Occipital lobe (tissue), 1 donor: ENCODE measurements at regions not wholly inside any gene's neighbourhood (a gene's known extent, or its start where the extent isn't known, plus 50 kb on each side); places are given as distances from the start of the nearest gene placed in this dataset.

ENCODE experiments used
- DNase-seq: peaks from one replicate; lab custom pipeline; 2025; lab: John Stamatoyannopoulos, UW

GRCh38 chr3:178406206-178406605, 130.0 kb upstream of the KCNMB2 start:
- no peak for DNase-seq

GRCh38 chr3:178415384-178415783, 120.9 kb upstream of the KCNMB2 start:
- no peak for DNase-seq

DNA sequence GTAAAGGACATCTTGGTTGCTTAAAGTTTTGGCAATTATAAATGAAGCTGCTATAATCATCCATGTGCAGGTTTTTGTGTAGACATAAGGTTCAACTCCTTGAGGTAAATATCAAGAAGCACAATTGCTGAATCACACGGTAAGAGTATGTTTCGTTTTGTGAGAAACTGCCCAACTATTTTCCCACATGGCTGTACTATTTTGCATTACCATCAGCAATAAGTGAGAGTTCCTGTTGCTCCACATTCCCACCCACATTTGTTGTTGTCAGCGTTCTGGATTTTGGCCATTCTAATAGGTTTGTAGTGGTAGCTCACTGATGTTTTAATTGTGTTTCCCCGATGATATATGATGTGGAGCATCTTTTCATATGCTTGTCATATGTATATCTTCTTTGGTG, 118.5 kb upstream of the KCNMB2 start:
- DNase-seq, result no peak

- no peak for DNase-seq
Measured at GRCh38 chr3:178419071-178419470, 117.2 kb upstream of the KCNMB2 start.

GRCh38 chr3:178420033-178420432, 116.2 kb upstream of the KCNMB2 start:
- no peak for DNase-seq

DNA sequence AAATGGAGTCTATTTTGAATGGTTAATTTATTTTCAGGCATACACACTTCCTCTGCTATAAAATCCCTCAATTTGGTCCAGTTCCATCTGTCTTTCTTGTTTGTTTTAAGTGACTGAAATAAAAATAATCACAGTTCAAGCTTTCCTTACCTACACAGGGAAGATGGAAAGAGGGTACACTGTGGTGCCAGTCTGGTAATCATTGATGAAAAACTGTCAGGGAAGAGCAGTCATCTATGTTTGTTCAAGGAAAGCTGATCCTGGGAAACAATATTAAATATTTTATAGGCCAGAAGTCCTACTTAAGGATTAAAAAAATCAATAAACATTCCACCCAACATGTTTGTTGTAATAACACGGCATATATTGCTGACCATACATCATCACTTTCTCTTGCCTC, 115.2 kb upstream of the KCNMB2 start:
- DNase-seq, result no peak

GRCh38 chr3:178422406-178422805, 113.8 kb upstream of the KCNMB2 start:
- DNase-seq, result no peak

DNA sequence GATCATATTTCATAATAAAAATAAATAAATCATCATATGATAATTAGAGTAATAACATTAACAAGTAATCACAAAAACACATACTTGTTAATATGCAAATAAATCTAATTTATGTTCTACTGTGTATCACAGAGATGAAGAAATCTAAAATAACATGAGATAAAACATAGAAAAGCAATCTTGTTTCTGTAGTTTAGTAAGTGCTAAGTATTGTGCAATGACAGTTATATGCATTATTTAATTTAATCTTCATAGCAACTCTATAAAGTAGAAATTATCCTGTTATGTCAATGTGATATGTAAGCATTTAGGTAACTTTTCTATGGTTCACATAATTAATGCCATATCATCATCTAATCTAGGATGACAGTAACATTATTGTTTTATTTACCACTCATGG, 108.2 kb upstream of the KCNMB2 start:
- no peak for DNase-seq

DNA sequence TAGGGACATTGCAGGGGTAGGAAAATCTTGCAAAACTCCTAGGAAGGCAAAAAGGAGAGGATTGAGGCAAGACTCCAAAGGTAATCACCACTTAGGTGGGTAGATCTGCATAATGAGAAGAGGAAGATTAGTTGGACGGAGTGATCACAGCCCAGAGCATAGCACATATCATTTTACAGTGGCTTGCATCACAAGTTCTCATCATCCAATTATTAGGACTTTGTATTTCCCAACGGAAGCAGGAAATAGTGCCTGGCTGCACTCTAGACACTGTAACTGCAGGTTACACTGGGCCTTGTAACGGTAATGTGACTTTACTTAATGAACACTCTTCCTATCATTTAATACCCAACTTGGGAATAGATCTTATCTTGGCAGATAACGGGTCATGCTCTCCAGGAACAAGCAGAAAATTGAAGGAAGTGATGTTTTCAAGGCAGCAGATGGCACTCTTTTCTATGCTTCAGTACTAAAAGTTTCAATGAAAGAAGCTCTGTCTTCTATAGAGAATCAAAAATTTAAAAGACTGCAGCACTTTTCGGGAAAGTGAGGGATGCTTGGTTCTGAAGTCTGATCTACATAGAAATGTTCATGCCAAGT, 101.9 kb upstream of the KCNMB2 start:
- DNase-seq, result no peak

GRCh38 chr3:178435575-178435974, 100.7 kb upstream of the KCNMB2 start:
- DNase-seq, result no peak

GRCh38 chr3:178436773-178437172, 99.5 kb upstream of the KCNMB2 start:
- DNase-seq, result no peak

DNA sequence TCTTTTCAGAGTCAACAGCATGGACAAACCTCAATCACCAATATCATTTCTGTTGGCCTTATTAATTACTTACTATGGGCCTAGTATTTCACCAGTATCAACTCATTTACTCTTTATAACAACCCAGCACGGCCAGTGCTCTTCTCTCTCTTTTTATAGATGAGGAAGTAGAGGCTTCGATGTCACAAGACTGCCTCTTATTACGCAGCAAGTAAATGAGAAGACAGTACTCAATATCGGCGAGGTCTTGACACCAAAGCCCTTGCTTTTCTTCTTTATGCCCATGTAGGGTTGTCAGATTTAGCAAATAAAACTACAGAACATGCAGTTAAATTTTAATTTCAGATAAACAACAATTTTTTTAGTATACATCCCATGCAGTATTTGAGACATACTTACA, 99.0 kb upstream of the KCNMB2 start:
- no peak for DNase-seq

- DNase-seq, result no peak
Measured at GRCh38 chr3:178439504-178439903, 96.7 kb upstream of the KCNMB2 start.

- no peak for DNase-seq
Measured at GRCh38 chr3:178440043-178440442, 96.2 kb upstream of the KCNMB2 start.

DNA sequence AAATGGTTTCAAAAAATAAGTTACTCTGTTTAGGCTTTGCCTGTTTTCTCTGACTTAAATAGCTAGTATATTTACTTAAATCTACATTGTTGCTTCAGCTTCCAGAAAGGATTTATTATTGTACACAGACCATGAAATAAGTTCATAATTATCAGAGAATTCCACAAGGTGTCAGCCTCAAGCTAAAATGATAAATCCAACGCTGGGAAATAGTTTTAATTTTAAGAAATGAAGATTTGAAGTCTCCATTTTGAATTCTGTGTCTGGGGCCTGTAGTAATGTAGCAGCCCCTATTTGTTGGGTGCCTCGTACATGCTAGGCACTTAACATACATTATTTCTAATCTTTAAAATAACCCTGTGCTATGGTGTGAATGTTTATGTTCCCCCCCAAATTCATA, 92.6 kb upstream of the KCNMB2 start:
- no peak for DNase-seq

DNA sequence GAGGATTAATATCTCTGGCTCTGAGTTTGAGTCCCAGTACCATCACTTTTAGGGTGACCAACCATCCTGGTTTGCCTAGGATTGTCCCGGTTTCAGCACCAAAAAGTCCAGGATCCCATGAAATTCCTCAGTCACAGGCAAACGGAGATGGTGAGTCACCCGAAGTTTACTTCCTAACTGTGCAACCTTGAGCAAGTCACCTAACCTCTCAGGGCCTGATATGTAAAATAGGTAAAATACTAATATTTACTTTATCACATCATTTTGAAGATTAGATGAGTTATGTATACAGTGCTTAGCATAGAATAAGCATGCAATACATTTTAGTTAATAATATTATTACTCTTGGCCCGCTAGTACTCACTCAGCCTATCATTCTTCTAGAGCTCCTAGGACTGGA, 91.1 kb upstream of the KCNMB2 start:
- no peak for DNase-seq

DNA sequence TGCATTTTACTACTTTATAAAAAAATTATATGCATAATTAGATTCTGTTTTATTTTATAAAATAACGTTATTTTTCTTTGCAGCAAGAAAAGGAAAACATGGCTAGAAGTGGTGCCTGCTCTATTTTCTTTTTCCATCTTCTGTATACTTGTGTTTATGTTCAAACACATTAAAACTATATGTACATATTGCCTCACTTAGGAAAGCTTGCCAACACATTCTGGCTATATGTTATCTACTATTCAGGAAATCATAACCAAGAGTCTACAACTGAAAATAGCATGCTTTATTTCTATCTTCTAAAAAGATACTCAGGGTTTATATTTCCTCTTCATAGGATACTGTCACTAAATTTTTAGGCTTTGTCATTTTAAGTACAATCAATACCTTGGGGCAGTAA, 90.2 kb upstream of the KCNMB2 start:
- DNase-seq, result no peak

- no peak for DNase-seq
Measured at GRCh38 chr3:178450476-178450875, 85.8 kb upstream of the KCNMB2 start.

GRCh38 chr3:178451799-178452198, 84.4 kb upstream of the KCNMB2 start:
- no peak for DNase-seq

DNA sequence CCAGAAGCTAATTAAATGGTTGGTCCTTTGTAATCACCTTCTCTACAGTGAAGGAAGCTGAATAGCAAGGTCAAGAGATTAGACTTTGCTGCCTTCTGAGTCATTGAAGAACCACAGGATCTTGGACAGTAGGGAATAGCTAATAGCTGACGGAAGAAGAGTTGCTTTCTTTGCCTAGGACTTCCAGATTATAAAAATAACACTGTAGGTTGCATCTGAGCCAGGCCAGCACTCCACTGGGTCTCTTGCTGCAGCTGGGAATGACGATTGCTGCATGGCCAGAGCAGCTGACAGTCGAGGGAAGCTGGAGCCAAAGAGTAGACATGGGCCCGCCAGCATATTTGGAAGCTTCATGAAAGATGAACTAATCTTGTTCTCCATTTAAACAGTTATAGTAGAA, 81.5 kb upstream of the KCNMB2 start:
- no peak for DNase-seq

DNA sequence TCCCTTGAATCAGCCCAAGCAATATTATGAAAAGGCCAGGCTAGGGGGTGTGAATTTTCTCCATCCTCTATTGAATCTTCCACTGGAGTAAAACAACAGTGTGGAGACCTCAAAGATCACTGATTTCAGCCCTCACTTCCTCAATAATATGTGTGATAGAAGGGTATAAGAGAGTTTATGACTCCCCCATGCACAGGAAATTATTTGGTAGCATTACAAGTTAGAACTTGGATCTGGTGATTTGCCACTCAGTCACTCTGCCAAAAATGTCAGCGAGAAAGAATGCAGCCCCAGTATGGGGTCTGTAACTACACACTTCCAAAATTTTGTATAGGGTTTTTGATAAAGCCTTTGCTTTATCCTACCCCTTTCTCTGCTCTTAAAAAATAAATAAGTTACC, 81.0 kb upstream of the KCNMB2 start:
- no peak for DNase-seq

DNA sequence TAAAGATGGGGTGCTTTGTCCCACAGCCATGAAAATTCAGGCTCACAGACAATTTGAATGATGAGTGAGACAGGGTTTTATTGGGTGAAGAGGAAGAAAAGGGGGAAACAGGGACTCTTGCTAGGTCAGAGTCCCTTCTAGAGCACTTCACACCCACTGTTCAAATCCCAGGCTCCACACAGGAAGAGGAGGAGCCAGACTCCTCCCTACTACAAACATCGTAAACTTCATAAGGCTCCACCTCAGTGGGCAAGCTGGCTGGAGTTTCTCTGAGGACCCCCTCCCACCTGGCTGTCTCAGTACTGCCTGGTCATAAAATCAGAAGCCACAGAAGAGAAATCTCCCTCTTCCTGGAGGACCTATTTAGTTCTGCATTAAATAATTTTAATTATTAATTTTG, 80.3 kb upstream of the KCNMB2 start:
- no peak for DNase-seq

- no peak for DNase-seq
Measured at GRCh38 chr3:178456621-178457285, 79.5 kb upstream of the KCNMB2 start.

- no peak for DNase-seq
Measured at GRCh38 chr3:178457511-178457910, 78.7 kb upstream of the KCNMB2 start.
